HG02840 (cell line): ENCODE measurements at regions not wholly inside any gene's neighbourhood (a gene's known extent, or its start where the extent isn't known, plus 50 kb on each side); places are given as distances from the start of the nearest gene placed in this dataset.

ENCODE experiments used
- ATAC-seq: cut with Tn5 transposase; IDR thresholded peaks from one replicate; pipeline ENCODE4 v1.9.1; 2021; ENCODE audit warnings: mild to moderate bottlenecking, moderate library complexity, moderate number of reproducible peaks; ENCODE audit not compliant: unreplicated experiment, low FRiP score

- ATAC-seq: no peak
Measured at GRCh38 chr15:98504998-98505397, 143.3 kb upstream of the IGF1R start.

- ATAC-seq: no peak
Measured at GRCh38 chr15:98505611-98506031, 142.7 kb upstream of the IGF1R start.

- no peak for ATAC-seq
Measured at GRCh38 chr15:98506172-98506571, 142.2 kb upstream of the IGF1R start.

- ATAC-seq: no peak
Measured at GRCh38 chr15:98506711-98507110, 141.6 kb upstream of the IGF1R start.

- ATAC-seq: no peak
Measured at GRCh38 chr15:98513428-98513986, 134.8 kb upstream of the IGF1R start.

- ATAC-seq: no peak
Measured at GRCh38 chr15:98514034-98514622, 134.2 kb upstream of the IGF1R start.

GRCh38 chr15:98518823-98519561 lies 129.3 kb upstream of the IGF1R start:
- ATAC-seq: no peak

GRCh38 chr15:98519767-98520550 lies 128.4 kb upstream of the IGF1R start:
- ATAC-seq: no peak

- ATAC-seq: no peak
Measured at GRCh38 chr15:98522127-98522526, 126.2 kb upstream of the IGF1R start.

GRCh38 chr15:98523912-98524662 lies 124.3 kb upstream of the IGF1R start:
- ATAC-seq: no peak

- ATAC-seq: no peak
Measured at GRCh38 chr15:98524838-98525660, 123.3 kb upstream of the IGF1R start.

- ATAC-seq: no peak
Measured at GRCh38 chr15:98525661-98526001, 122.7 kb upstream of the IGF1R start.

GRCh38 chr15:98526094-98526493 lies 122.2 kb upstream of the IGF1R start:
- ATAC-seq: no peak

GRCh38 chr15:98528046-98528725 lies 120.2 kb upstream of the IGF1R start:
- ATAC-seq: no peak

GRCh38 chr15:98529205-98530145 lies 118.9 kb upstream of the IGF1R start:
- no peak for ATAC-seq

- no peak for ATAC-seq
Measured at GRCh38 chr15:98530570-98530969, 117.8 kb upstream of the IGF1R start.

- no peak for ATAC-seq
Measured at GRCh38 chr15:98532063-98532462, 116.3 kb upstream of the IGF1R start.

- ATAC-seq: no peak
Measured at GRCh38 chr15:98536976-98537375, 111.4 kb upstream of the IGF1R start.
